ENCODE measurements at regions not wholly inside any gene's neighbourhood (a gene's known extent, or its start where the extent isn't known, plus 50 kb on each side); places are given as distances from the start of the nearest gene placed in this dataset.
"Not testable (repeated sequence)": the region's sequence is repeated elsewhere in the genome, so short reads cannot be mapped to it uniquely, and the experiment has no call there.

GRCh38 chr7:145462463-145462862 lies 626.6 kb upstream of the TPK1 start:
- DNase-seq (ENCODE audit: low read depth): no peak

- DNase-seq (ENCODE audit: low read depth): no peak
Observed at GRCh38 chr7:145434811-145435210, 599.0 kb upstream of the TPK1 start.

- no peak for DNase-seq (ENCODE audit: low read depth)
Observed at GRCh38 chr7:145431834-145432233, 596.0 kb upstream of the TPK1 start.

GRCh38 chr7:145418481-145418880 lies 582.6 kb upstream of the TPK1 start:
- not testable (repeated sequence) for DNase-seq (ENCODE audit: low read depth)

GRCh38 chr7:145411066-145411465 lies 575.2 kb upstream of the TPK1 start:
- DNase-seq (ENCODE audit: low read depth): no peak

GRCh38 chr7:145398758-145399157 lies 562.9 kb upstream of the TPK1 start:
- DNase-seq (ENCODE audit: low read depth): no peak

GRCh38 chr7:145394126-145394525 lies 558.3 kb upstream of the TPK1 start:
- DNase-seq (ENCODE audit: low read depth): no peak

- DNase-seq (ENCODE audit: low read depth): no peak
Observed at GRCh38 chr7:145382762-145383161, 546.9 kb upstream of the TPK1 start.

- no peak for DNase-seq (ENCODE audit: low read depth)
Observed at GRCh38 chr7:145378197-145378596, 542.3 kb upstream of the TPK1 start.

GRCh38 chr7:145360511-145361100 lies 524.8 kb upstream of the TPK1 start:
- no peak for DNase-seq (ENCODE audit: low read depth)

- no peak for DNase-seq (ENCODE audit: low read depth)
Observed at GRCh38 chr7:145350334-145350733, 514.5 kb upstream of the TPK1 start.

GRCh38 chr7:145349452-145349851 lies 513.6 kb upstream of the TPK1 start:
- not testable (repeated sequence) for DNase-seq (ENCODE audit: low read depth)

- DNase-seq (ENCODE audit: low read depth): no peak
Observed at GRCh38 chr7:145347271-145347670, 511.4 kb upstream of the TPK1 start.

GRCh38 chr7:145339319-145339718 lies 503.5 kb upstream of the TPK1 start:
- no peak for DNase-seq (ENCODE audit: low read depth)

- no peak for DNase-seq (ENCODE audit: low read depth)
Observed at GRCh38 chr7:145331522-145331921, 495.7 kb upstream of the TPK1 start.

GRCh38 chr7:145331076-145331475 lies 495.2 kb upstream of the TPK1 start:
- no peak for DNase-seq (ENCODE audit: low read depth)

- no peak for DNase-seq (ENCODE audit: low read depth)
Observed at GRCh38 chr7:145327646-145328045, 491.8 kb upstream of the TPK1 start.

- no peak for DNase-seq (ENCODE audit: low read depth)
Observed at GRCh38 chr7:145324081-145324480, 488.2 kb upstream of the TPK1 start.

- DNase-seq (ENCODE audit: low read depth): no peak
Observed at GRCh38 chr7:145313551-145313950, 477.7 kb upstream of the TPK1 start.

- no peak for DNase-seq (ENCODE audit: low read depth)
Observed at GRCh38 chr7:145293754-145294153, 457.9 kb upstream of the TPK1 start.

- no peak for DNase-seq (ENCODE audit: low read depth)
Observed at GRCh38 chr7:145293228-145293701, 457.4 kb upstream of the TPK1 start.

- no peak for DNase-seq (ENCODE audit: low read depth)
Observed at GRCh38 chr7:145289384-145289783, 453.5 kb upstream of the TPK1 start.

GRCh38 chr7:145276118-145276517 lies 440.3 kb upstream of the TPK1 start:
- DNase-seq (ENCODE audit: low read depth): no peak

GRCh38 chr7:145269418-145270161 lies 433.7 kb upstream of the TPK1 start:
- DNase-seq (ENCODE audit: low read depth): no peak

All from stimulated activated CD8-positive, alpha-beta memory T cell treated with anti-CD3 and anti-CD28 coated beads, Interleukin-15, amount 100 ng/mL, for 1 hour (primary cell).